DOHH2 (cell line): ENCODE measurements at regions not wholly inside any gene's neighbourhood (a gene's known extent, or its start where the extent isn't known, plus 50 kb on each side); places are given as distances from the start of the nearest gene placed in this dataset.

ENCODE experiments used
- CTCF ChIP-seq: fragments of 200-600 bp; sonication (generic); IDR thresholded peaks from one replicate; pipeline ENCODE4 v1.5.1; 2014; ENCODE audit warnings: antibody characterized with exemption, mild to moderate bottlenecking, low read depth, low read length; ENCODE audit not compliant: poor library complexity, severe bottlenecking
- EZH2phosphoT487 ChIP-seq: fragments of 200-600 bp; sonication (generic); IDR thresholded peaks from 2 replicates; pipeline ENCODE4 v1.6.1; 2017; ENCODE audit warnings: borderline replicate concordance, mild to moderate bottlenecking, antibody characterized with exemption, low read length, moderate library complexity, mixed read lengths

- TF ChIP-seq CTCF (no peak), EZH2phosphoT487 (no peak)
Observed at GRCh38 chr5:162800301-162800700, 637.1 kb upstream of the CCNG1 start.
